Adrenal gland (tissue), 9 donors: ENCODE measurements at regions not wholly inside any gene's neighbourhood (a gene's known extent, or its start where the extent isn't known, plus 50 kb on each side); places are given as distances from the start of the nearest gene placed in this dataset.

Experiments
- DNase-seq, 7 donors: peaks; one replicate each; pipeline ENCODE4 v3.0.0-alpha.2; 2019 to 2020
- H3K27ac ChIP-seq, 5 donors: fragments of 200-600 bp; sonication (generic) in 4 of 5; 1 replicate in 3 of 5; 2 replicates in 2 of 5; pipeline versions ENCODE4 v1.5.1 to v1.8.0; 2016 to 2020; ENCODE audit warnings: mild to moderate bottlenecking in 1 of 5
- H3K27me3 ChIP-seq: fragments of 200-600 bp; 2 replicates; pipeline ENCODE4 v1.8.0; 2021
- H3K36me3 ChIP-seq, 2 donors: fragments of 200-600 bp; replicated peaks in 1 of 2; 1 replicate in 1 of 2; 2 replicates in 1 of 2; pipeline versions ENCODE4 v1.5.1 to v1.8.0; 2018 to 2022
- H3K4me1 ChIP-seq, 2 donors: fragments of 200-600 bp; replicated peaks in 1 of 2; 1 replicate in 1 of 2; 2 replicates in 1 of 2; pipeline versions ENCODE4 v1.5.1 to v1.8.0; 2018 to 2021
- H3K4me3 ChIP-seq, 4 donors: fragments of 200-600 bp; sonication (generic) in 3 of 4; one replicate each; pipeline ENCODE4 v1.5.1; 2016 to 2018
- H3K9me3 ChIP-seq, 3 donors: fragments of 200-600 bp; sonication (generic) in 1 of 3; replicated peaks in 1 of 3; 1 replicate in 2 of 3; 2 replicates in 1 of 3; pipeline versions ENCODE4 v1.5.1 to v1.8.0; 2016 to 2021
- POLR2A ChIP-seq, 2 donors: fragments of 450-650 bp; IDR thresholded peaks; one replicate each; pipeline ENCODE4 v1.6.1; 2017; ENCODE audit warnings: antibody characterized with exemption in 2 of 2, mild to moderate bottlenecking in 2 of 2, moderate library complexity in 1 of 2
- WGBS, 4 donors: extraction: QIAGEN DNeasy Blood & Tissue Kit in 2 of 4; methylation state at CpG; one replicate each; pipeline versions ENCODE4 v1.1.5 to v1.1.7; 2013 to 2017; 5-methylcytosine and 5-hydroxymethylcytosine counted together
- intact Hi-C, 2 donors: fragments of 100-400 bp; cut with DNase I; formaldehyde crosslinking; loops; one replicate each; pipeline versions ENCODE4 v1.14.1 to v1.15.0; 2022 to 2023
- TF ChIP-seq, protein P1 (sequence below), 6 experiments: fragments of 450-650 bp in 4 of 6; fragments of 200-600 bp in 2 of 6; sonication (generic) in 1 of 6; IDR thresholded peaks; 1 replicate in 5 of 6; 2 replicates in 1 of 6; pipeline versions ENCODE4 v1.5.1 to v1.8.0; 2016 to 2021; ENCODE audit warnings: antibody characterized with exemption in 6 of 6, mild to moderate bottlenecking in 2 of 6, moderate library complexity in 1 of 6
- donor health status: healthy with polysubstance abuse.
- donor health status: Bipolar disorder and iron deficiency.
- donor health status: DM: yes; HTN: yes; CAD: no.
- donor health status: DM: no; HTN: no; CAD: no.
- donor health status: DM: no; HTN: no; CAD: no.

DNA sequence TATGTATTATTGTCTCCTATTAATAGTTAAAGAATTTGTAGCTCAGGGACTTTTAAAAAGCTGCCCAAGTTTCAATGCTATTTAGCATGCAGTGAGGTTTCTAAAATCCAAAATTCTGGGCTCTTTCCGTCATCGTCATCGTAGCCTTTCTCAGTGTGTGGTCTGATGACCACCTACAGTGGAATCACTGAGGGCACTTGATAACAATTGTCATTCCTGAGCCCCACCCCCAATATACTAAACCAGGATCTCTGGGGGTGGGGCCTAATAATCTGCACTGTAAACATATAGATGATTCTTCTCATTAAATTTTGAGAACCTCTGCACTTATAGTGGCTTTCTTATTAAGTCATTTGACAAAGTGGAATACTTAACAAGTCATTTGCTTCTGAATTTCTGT, 674.8 kb downstream of the PLPP3 start:
- no peak for TF ChIP-seq POLR2A (IDR thresholded peaks at IDR 0.05)
- TF ChIP-seq, protein P1, sequence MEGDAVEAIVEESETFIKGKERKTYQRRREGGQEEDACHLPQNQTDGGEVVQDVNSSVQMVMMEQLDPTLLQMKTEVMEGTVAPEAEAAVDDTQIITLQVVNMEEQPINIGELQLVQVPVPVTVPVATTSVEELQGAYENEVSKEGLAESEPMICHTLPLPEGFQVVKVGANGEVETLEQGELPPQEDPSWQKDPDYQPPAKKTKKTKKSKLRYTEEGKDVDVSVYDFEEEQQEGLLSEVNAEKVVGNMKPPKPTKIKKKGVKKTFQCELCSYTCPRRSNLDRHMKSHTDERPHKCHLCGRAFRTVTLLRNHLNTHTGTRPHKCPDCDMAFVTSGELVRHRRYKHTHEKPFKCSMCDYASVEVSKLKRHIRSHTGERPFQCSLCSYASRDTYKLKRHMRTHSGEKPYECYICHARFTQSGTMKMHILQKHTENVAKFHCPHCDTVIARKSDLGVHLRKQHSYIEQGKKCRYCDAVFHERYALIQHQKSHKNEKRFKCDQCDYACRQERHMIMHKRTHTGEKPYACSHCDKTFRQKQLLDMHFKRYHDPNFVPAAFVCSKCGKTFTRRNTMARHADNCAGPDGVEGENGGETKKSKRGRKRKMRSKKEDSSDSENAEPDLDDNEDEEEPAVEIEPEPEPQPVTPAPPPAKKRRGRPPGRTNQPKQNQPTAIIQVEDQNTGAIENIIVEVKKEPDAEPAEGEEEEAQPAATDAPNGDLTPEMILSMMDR (IDR thresholded peaks at IDR 0.05): no peak
- WGBS, 4 donors: 88 to 97% (median 94%) methylated on average over 3 of the region's 3 CpGs
- Histone ChIP-seq H3K27ac (no peak overlapping the region), H3K4me1 (no peaks in the 10 kb centered on the region), H3K27me3 (no peaks in the 10 kb centered on the region), H3K9me3 (no peaks in the 10 kb centered on the region), H3K4me3 (no peak overlapping the region), H3K36me3 (no peaks in the 10 kb centered on the region)
- intact Hi-C loops: no loop called here
- no peak for DNase-seq

DNA sequence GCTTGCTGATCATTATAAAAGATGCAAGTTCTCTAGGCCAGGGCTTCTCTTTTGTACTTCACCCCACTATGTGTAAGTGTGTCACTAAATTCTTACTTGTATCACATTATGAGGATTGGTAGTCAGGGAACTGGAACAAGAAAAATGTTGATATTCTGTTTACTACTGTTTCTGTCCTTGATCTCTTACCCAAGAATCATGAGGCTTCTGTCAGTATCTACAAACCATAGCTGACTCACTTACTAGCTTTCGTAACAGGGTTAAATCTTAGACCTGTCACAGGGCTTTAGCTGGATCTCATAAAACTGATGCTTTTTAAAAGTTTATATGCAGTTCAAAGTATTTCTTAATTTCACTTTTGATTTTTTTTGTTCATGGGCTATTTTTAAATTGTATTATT, 681.2 kb downstream of the PLPP3 start:
- WGBS, 4 donors: 40 to 56% (median 51%) methylated on average over 1 of the region's 1 CpG
- TF ChIP-seq, protein P1 (IDR thresholded peaks at IDR 0.05): no peak
- no peak for TF ChIP-seq POLR2A (IDR thresholded peaks at IDR 0.05)
- peak in 1 of 7 donors; percentile 6 for DNase-seq
- Histone ChIP-seq H3K4me1 (peaks cover 0 to 5% of the 10 kb centered on the region in 2 donors), H3K27me3 (no peaks in the 10 kb centered on the region), H3K36me3 (no peaks in the 10 kb centered on the region), H3K9me3 (peaks cover 0 to 4% (median 0%) of the 10 kb centered on the region in 3 donors), H3K27ac (peak overlapping the region in 2 of 5 donors; percentile 48 to 56), H3K4me3 (no peak overlapping the region)
- intact Hi-C loops: no loop called here

DNA sequence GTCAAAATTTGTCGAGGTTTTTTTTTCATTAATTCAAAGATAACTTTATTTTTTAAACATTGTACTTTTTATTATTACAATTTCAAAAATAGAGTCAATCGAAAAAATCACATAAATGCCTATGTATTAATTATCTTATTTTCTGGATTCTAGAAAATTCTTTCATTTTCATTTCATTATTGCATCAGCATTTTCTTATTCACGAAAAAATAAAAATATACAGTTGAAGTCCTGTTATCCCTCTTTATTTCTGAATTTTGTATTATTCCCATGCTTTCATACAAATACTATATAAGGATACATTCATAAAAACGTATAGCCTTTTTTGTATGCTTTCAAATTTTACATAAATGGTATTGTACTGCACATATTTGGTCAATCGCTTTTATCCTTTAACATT, 681.0 kb upstream of the USP24 start:
- no peak overlapping the region for H3K27ac ChIP-seq
- H3K4me1 ChIP-seq: peaks cover 0 to 5% of the 10 kb centered on the region in 2 donors
- no peak for TF ChIP-seq POLR2A (IDR thresholded peaks at IDR 0.05)
- TF ChIP-seq, protein P1 (IDR thresholded peaks at IDR 0.05): no peak
- no peak overlapping the region for H3K4me3 ChIP-seq
- peaks cover 0 to 9% (median 0%) of the 10 kb centered on the region in 3 donors for H3K9me3 ChIP-seq
- no peaks in the 10 kb centered on the region for H3K36me3 ChIP-seq
- no peaks in the 10 kb centered on the region for H3K27me3 ChIP-seq
- no peak for DNase-seq
- 80 to 92% (median 84%) methylated on average over 5 of the region's 5 CpGs for WGBS, 4 donors
- intact Hi-C loops: no loop called here

DNA sequence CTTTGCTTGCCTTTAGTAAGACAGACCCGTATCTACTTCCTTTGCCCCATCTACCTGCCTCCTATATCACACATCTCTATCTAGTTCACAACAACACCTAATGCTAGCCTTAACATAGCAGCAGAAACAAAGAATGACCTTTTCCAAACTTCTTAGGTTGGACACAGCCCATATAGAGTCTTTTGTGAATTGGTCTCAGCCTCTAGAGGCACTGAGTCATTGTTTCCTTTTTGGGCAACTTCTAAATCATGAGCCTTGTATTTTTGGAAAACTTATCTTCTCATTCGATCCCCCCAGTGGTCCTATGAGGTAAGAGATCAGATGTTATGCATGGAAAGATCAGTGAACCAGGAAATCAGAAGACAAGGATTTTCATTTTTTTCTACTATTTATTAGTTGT, 679.4 kb upstream of the USP24 start:
- Histone ChIP-seq H3K4me3 (no peak overlapping the region), H3K36me3 (no peaks in the 10 kb centered on the region), H3K4me1 (peaks cover 0 to 5% of the 10 kb centered on the region in 2 donors), H3K9me3 (peaks cover 0 to 9% (median 0%) of the 10 kb centered on the region in 3 donors), H3K27ac (no peak overlapping the region), H3K27me3 (no peaks in the 10 kb centered on the region)
- DNase-seq: no peak
- intact Hi-C loops: no loop called here
- TF ChIP-seq, protein P1 (IDR thresholded peaks at IDR 0.05): no peak
- no peak for TF ChIP-seq POLR2A (IDR thresholded peaks at IDR 0.05)
- WGBS, 4 donors: 65 to 73% (median 68%) methylated on average over 2 of the region's 2 CpGs
